SK-N-SH (cell line): ENCODE measurements at regions not wholly inside any gene's neighbourhood (a gene's known extent, or its start where the extent isn't known, plus 50 kb on each side); places are given as distances from the start of the nearest gene placed in this dataset.
A peak's percentile ranks its signal among the peaks of the same experiment; 100 is the strongest.

Experiments
- CTCF ChIA-PET: fragments of 300-600, 350-600 bp; formaldehyde crosslinking; extraction: SDS; loops from one replicate; lab custom pipeline; 2021; lab: Yijun Ruan, JAX
- POLR2A ChIA-PET: fragments of 350-600 bp; sonication (Branson Sonifier 250); formaldehyde crosslinking; extraction: SDS; loops from one replicate; lab custom pipeline; 2020; ENCODE audit warnings: antibody characterized with exemption, inconsistent platforms; lab: Yijun Ruan, JAX
- DNase-seq: peaks from one replicate; pipeline ENCODE4 v3.0.0; 2012
- H2AFZ ChIP-seq: fragments of 200-600 bp; sonication (generic); 2 replicates; pipeline ENCODE4 v1.8.1; 2016; ENCODE audit warnings: antibody characterized with exemption, mild to moderate bottlenecking, low read depth
- H3F3A ChIP-seq: fragments of 200-600 bp; sonication (generic); replicated peaks from 2 replicates; pipeline ENCODE3; 2016; ENCODE audit warnings: antibody characterized with exemption, mild to moderate bottlenecking; ENCODE audit not compliant: insufficient read depth
- H3K27ac ChIP-seq, 2 experiments: fragments of 200-500 bp in 1 of 2; fragments of 200-600 bp in 1 of 2; sonication (Bioruptor generic) in 1 of 2; sonication (generic), shearing (Covaris generic) in 1 of 2; 2 replicates each; pipeline versions ENCODE4 v1.5.1 to v1.6.1; 2014 to 2016; ENCODE audit warnings: low read depth in 2 of 2, inconsistent platforms in 1 of 2, low read length in 1 of 2, mild to moderate bottlenecking in 1 of 2, mixed read lengths in 1 of 2
- H3K27me3 ChIP-seq: fragments of 200-600 bp; sonication (generic), shearing (Covaris generic); 2 replicates; pipeline ENCODE4 v1.6.1; 2016; ENCODE audit warnings: mixed run types; ENCODE audit not compliant: insufficient read depth
- H3K36me3 ChIP-seq, 2 experiments: fragments of 200-500 bp in 1 of 2; fragments of 200-600 bp in 1 of 2; sonication (Bioruptor generic) in 1 of 2; sonication (generic) in 1 of 2; replicated peaks in 1 of 2; 2 replicates each; pipeline versions ENCODE3 to v1.5.1; 2014 to 2016; ENCODE audit warnings: low read length in 1 of 2, mild to moderate bottlenecking in 1 of 2; ENCODE audit not compliant: insufficient read depth in 2 of 2, control insufficient read depth in 1 of 2
- H3K4me1 ChIP-seq, 2 experiments: fragments of 200-500 bp in 1 of 2; fragments of 200-600 bp in 1 of 2; sonication (Bioruptor generic) in 1 of 2; sonication (generic), shearing (Covaris generic) in 1 of 2; 2 replicates each; pipeline versions ENCODE4 v1.5.1 to v1.6.1; 2014 to 2016; ENCODE audit warnings: low read depth in 1 of 2, low read length in 1 of 2, mixed run types in 1 of 2; ENCODE audit not compliant: insufficient read depth in 2 of 2, control insufficient read depth in 1 of 2
- H3K4me2 ChIP-seq: fragments of 200-600 bp; sonication (generic), shearing (Covaris generic); 2 replicates; pipeline ENCODE4 v1.6.1; 2017; ENCODE audit warnings: mixed run types
- H3K4me3 ChIP-seq, 2 experiments: fragments of 200-500 bp in 1 of 2; fragments of 200-600 bp in 1 of 2; sonication (Bioruptor generic) in 1 of 2; sonication (generic), shearing (Covaris generic) in 1 of 2; 2 replicates each; pipeline versions ENCODE4 v1.5.1 to v1.8.1; 2014 to 2016; ENCODE audit warnings: low read depth in 2 of 2, inconsistent platforms in 1 of 2, low read length in 1 of 2, mild to moderate bottlenecking in 1 of 2, mixed read lengths in 1 of 2, moderate library complexity in 1 of 2
- H3K79me2 ChIP-seq: fragments of 200-600 bp; sonication (generic); 2 replicates; pipeline ENCODE4 v1.8.1; 2017; ENCODE audit warnings: mild to moderate bottlenecking; ENCODE audit not compliant: insufficient read depth
- H3K9ac ChIP-seq: fragments of 200-600 bp; sonication (generic); 2 replicates; pipeline ENCODE4 v1.6.1; 2017; ENCODE audit warnings: mixed run types
- H3K9me2 ChIP-seq: fragments of 200-600 bp; sonication (generic); 2 replicates; pipeline ENCODE4 v1.6.1; 2017; ENCODE audit warnings: mixed run types
- H3K9me3 ChIP-seq: fragments of 200-600 bp; sonication (generic); 2 replicates; pipeline ENCODE4 v1.6.1; 2017; ENCODE audit warnings: mixed run types, mild to moderate bottlenecking, moderate library complexity
- H4K20me1 ChIP-seq: fragments of 200-600 bp; sonication (generic); 2 replicates; pipeline ENCODE4 v1.6.1; 2017; ENCODE audit warnings: mild to moderate bottlenecking, mixed run types; ENCODE audit not compliant: insufficient read depth
- ELF1 ChIP-seq: IDR thresholded peaks from 2 replicates; pipeline ENCODE4 v1.4.0; 2012
- FOSL2 ChIP-seq: IDR thresholded peaks from 2 replicates; pipeline ENCODE4 v1.4.0; 2012; ENCODE audit warnings: low read depth, mild to moderate bottlenecking, moderate library complexity, borderline replicate concordance
- GABPA ChIP-seq: IDR thresholded peaks from 2 replicates; pipeline ENCODE4 v1.4.0; 2012; ENCODE audit warnings: low read depth, mild to moderate bottlenecking
- GATA2 ChIP-seq: sonication (generic); formaldehyde crosslinking; IDR thresholded peaks from 2 replicates; pipeline ENCODE4 v1.5.0; 2020; ENCODE audit warnings: mild to moderate bottlenecking, missing genetic modification reagents
- NRF1 ChIP-seq: IDR thresholded peaks from 2 replicates; pipeline ENCODE4 v1.6.1; 2012; ENCODE audit warnings: low read depth, mild to moderate bottlenecking, low read length
- POLR2AphosphoS5 ChIP-seq: IDR thresholded peaks from 2 replicates; pipeline ENCODE4 v1.6.1; 2012; ENCODE audit warnings: low read depth, low read length
- RAD21 ChIP-seq: IDR thresholded peaks from 2 replicates; pipeline ENCODE4 v1.6.1; 2012; ENCODE audit warnings: mild to moderate bottlenecking, low read length
- SMC3 ChIP-seq: IDR thresholded peaks from 2 replicates; pipeline ENCODE4 v1.6.1; 2012; ENCODE audit warnings: low read depth, low read length, improper control_type of control experiment
- TAF1 ChIP-seq: IDR thresholded peaks from 2 replicates; pipeline ENCODE4 v1.6.1; 2012; ENCODE audit warnings: low read depth, mild to moderate bottlenecking, low read length, moderate library complexity, borderline replicate concordance
- WGBS: methylation state at CpG from one replicate; pipeline ENCODE4 v1.1.6; 2017; ENCODE audit warnings: low lambda C conversion rate; 5-methylcytosine and 5-hydroxymethylcytosine counted together
- TF ChIP-seq, protein P1 (sequence below): fragments of 150-350 bp; IDR thresholded peaks from 2 replicates; pipeline ENCODE4 v1.6.1; 2017; ENCODE audit warnings: antibody characterized with exemption, low read length, low read depth, borderline replicate concordance
- TF ChIP-seq, protein P2 (sequence below): IDR thresholded peaks from 2 replicates; pipeline ENCODE4 v1.4.0; 2012; ENCODE audit warnings: low read depth, borderline replicate concordance
- TF ChIP-seq, protein P3 (sequence below): IDR thresholded peaks from 2 replicates; pipeline ENCODE4 v1.4.0; 2012; ENCODE audit warnings: low read depth
- TF ChIP-seq, protein P4 (sequence below): fragments of 150-350 bp; IDR thresholded peaks from 2 replicates; pipeline ENCODE4 v1.6.1; 2016; ENCODE audit warnings: mild to moderate bottlenecking, low read depth, low read length

DNA sequence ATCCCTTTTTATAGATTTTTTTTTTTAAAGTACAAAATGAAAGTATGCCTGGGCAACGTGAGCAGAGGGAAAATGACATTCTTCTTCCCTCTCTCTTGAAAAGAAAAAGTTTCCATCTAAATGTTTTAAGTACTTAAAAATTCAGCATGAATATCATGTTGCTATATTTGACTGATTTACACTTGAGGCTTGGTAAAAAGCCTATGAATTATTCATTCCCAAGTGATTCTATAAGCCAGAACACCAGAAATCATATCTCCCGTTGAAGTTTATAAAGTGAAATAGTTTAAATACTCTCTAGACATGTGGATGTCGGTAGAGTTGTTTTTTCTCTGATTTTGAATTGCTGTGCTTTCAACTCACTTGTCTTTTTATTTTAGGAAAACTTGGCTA lies 276.2 kb upstream of the RARB start:
- ChIA-PET POLR2A (no interaction called here), CTCF (interaction anchor here (1.0 kb wide), 1 partner anchor 9 kb away, joined by 3 read pairs; no protein-coding TSS in a partner anchor)
- H3K9me3 ChIP-seq = no peaks in the 10 kb centered on the region
- H3K79me2 ChIP-seq = no peaks in the 10 kb centered on the region
- no peaks in the 10 kb centered on the region for H3K36me3 ChIP-seq
- TF ChIP-seq, protein P1, sequence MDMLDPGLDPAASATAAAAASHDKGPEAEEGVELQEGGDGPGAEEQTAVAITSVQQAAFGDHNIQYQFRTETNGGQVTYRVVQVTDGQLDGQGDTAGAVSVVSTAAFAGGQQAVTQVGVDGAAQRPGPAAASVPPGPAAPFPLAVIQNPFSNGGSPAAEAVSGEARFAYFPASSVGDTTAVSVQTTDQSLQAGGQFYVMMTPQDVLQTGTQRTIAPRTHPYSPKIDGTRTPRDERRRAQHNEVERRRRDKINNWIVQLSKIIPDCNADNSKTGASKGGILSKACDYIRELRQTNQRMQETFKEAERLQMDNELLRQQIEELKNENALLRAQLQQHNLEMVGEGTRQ = no peak
- TF ChIP-seq NRF1 (no peak), RAD21 (no peak), ELF1 (no peak), SMC3 (no peak), POLR2AphosphoS5 (no peak), GABPA (no peak), TAF1 (no peak), GATA2 (CRISPR knock-in tag) (no peak)
- TF ChIP-seq, protein P2, sequence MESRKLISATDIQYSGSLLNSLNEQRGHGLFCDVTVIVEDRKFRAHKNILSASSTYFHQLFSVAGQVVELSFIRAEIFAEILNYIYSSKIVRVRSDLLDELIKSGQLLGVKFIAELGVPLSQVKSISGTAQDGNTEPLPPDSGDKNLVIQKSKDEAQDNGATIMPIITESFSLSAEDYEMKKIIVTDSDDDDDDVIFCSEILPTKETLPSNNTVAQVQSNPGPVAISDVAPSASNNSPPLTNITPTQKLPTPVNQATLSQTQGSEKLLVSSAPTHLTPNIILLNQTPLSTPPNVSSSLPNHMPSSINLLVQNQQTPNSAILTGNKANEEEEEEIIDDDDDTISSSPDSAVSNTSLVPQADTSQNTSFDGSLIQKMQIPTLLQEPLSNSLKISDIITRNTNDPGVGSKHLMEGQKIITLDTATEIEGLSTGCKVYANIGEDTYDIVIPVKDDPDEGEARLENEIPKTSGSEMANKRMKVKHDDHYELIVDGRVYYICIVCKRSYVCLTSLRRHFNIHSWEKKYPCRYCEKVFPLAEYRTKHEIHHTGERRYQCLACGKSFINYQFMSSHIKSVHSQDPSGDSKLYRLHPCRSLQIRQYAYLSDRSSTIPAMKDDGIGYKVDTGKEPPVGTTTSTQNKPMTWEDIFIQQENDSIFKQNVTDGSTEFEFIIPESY = no peak
- TF ChIP-seq, protein P3, sequence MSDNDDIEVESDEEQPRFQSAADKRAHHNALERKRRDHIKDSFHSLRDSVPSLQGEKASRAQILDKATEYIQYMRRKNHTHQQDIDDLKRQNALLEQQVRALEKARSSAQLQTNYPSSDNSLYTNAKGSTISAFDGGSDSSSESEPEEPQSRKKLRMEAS = no peak
- DNase-seq = no peak
- H2AFZ ChIP-seq = 0 out of 2 replicates have a peak overlapping the region, but pooled peaks have one; percentile 8
- H4K20me1 ChIP-seq = no peaks in the 10 kb centered on the region
- no peaks in the 10 kb centered on the region for H3K27me3 ChIP-seq
- peaks cover 4 to 27% of the 10 kb centered on the region in 2 experiments; a peak in 2 of 4 replicates for H3K4me1 ChIP-seq
- no peaks in the 10 kb centered on the region for H3K9me2 ChIP-seq
- H3K27ac ChIP-seq = no peak overlapping the region
- 0 out of 2 replicates have a peak overlapping the region, but pooled peaks have one; percentile 18 for H3K4me2 ChIP-seq
- no peak overlapping the region for H3K9ac ChIP-seq
- H3K4me3 ChIP-seq = no peak overlapping the region; a peak in 1 of 4 replicates
- no peaks in the 10 kb centered on the region for H3F3A ChIP-seq
- WGBS = 51% methylated on average over 3 of the region's 3 CpGs

DNA sequence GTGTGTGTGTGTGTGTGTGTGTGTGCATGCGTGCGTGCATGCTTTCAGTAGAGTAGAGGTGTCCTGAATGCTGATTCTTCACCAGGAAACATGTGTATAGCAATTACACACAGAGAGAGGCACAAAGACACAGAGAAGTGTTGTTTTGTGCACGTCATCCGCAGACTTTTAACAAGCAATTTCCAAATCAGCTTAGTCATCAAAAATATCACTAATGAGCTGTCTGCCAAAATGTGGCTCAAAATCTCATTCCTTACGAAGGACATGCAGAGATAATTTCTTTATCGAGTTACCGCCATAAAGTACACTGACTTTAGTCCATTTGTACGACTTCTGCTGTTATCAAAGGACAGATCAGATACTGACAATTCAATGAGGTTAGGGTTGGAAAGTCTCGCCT lies 274.9 kb upstream of the RARB start:
- no peak for DNase-seq
- no peaks in the 10 kb centered on the region for H3K9me2 ChIP-seq
- POLR2A ChIA-PET = no interaction called here
- no peaks in the 10 kb centered on the region for H3K27me3 ChIP-seq
- no peak overlapping the region for H3K9ac ChIP-seq
- no peaks in the 10 kb centered on the region for H3K79me2 ChIP-seq
- H3K4me2 ChIP-seq = no peak overlapping the region
- H3F3A ChIP-seq = no peaks in the 10 kb centered on the region
- no peaks in the 10 kb centered on the region for H3K36me3 ChIP-seq
- H3K4me1 ChIP-seq = peaks cover 4 to 27% of the 10 kb centered on the region in 2 experiments; a peak in 2 of 4 replicates
- no peaks in the 10 kb centered on the region for H4K20me1 ChIP-seq
- CTCF ChIA-PET = no interaction called here
- peak overlapping the region in 1 of 2 experiments; percentile 30; a peak in 1 of 4 replicates for H3K27ac ChIP-seq
- TF ChIP-seq, protein P4, sequence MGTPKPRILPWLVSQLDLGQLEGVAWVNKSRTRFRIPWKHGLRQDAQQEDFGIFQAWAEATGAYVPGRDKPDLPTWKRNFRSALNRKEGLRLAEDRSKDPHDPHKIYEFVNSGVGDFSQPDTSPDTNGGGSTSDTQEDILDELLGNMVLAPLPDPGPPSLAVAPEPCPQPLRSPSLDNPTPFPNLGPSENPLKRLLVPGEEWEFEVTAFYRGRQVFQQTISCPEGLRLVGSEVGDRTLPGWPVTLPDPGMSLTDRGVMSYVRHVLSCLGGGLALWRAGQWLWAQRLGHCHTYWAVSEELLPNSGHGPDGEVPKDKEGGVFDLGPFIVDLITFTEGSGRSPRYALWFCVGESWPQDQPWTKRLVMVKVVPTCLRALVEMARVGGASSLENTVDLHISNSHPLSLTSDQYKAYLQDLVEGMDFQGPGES = no peak
- no peak for TF ChIP-seq FOSL2
- TF ChIP-seq GATA2 (CRISPR knock-in tag) = peak; percentile 41; the same call in 1 of the 2 replicates
- TF ChIP-seq, protein P1 = no peak
- TF ChIP-seq, all 33 proteins: peak for 1
- Histone ChIP-seq H2AFZ (no peak overlapping the region), H3K9me3 (no peaks in the 10 kb centered on the region), H3K4me3 (no peak overlapping the region)
- WGBS = 74% methylated on average over 9 of the region's 9 CpGs
